Amygdala (tissue), 56 donors: ENCODE measurements at regions not wholly inside any gene's neighbourhood (a gene's known extent, or its start where the extent isn't known, plus 50 kb on each side); places are given as distances from the start of the nearest gene placed in this dataset.

Source experiments
- DNase-seq, 56 donors: peaks; one replicate each; lab custom pipeline; 2025; lab: John Stamatoyannopoulos, UW

DNA sequence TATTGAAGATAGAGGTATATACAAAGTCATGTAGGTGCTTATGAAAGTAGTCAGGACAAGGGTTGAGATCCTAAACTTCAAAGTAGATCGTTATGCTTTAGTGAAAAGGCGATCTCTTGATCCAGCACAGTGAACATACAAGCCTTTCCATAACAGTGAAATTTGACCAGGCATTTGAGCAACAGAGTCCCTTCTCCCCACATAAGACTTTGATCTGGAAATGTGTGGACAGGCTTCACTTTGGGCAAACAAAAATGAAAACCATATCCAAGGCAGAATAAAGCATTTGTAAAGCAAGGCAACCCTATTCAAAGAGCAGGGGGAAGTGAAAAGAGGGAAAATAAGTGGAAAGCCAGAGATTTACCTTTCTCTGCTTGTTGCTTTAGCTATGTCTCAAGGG, 311.9 kb upstream of the SORCS1 start:
- DNase-seq: no peak

DNA sequence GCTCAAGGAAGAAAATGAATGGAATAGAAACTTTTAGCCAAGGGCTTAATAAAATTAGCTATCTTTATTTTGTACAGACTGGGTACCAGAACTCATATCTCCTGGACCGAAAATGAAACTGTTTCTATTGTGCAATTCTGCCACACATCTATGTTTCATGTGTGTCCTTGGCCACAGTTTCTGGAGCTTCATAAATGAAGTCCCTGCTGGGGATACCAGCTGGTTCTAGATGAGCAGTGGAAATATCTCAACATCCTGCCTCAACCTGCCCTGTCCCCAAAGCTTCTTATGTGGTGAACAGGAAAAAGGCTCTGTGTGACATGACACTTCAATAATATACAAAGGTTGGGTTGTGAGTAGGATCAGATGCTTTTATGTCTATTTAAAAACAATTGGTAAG, 310.1 kb upstream of the SORCS1 start:
- DNase-seq: no peak

DNA sequence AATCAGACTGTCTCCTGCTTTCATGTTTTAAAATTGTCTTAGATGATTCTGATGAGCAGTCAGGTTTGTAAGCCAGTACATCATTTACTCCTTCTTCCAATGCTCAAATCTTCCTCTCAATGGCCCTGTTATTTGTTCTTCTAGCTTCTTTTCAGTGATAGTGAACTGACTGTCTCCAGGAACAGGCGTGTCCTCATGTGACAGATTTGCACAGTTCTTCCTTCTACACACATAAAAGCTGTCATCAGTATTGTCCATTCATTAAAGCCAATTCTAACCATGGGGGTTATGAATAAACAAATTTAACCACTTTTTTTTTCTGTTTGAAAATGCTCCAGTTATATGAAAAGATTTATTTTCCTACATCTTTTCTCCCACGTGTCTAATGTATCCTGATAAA, 308.7 kb upstream of the SORCS1 start:
- DNase-seq: no peak

DNA sequence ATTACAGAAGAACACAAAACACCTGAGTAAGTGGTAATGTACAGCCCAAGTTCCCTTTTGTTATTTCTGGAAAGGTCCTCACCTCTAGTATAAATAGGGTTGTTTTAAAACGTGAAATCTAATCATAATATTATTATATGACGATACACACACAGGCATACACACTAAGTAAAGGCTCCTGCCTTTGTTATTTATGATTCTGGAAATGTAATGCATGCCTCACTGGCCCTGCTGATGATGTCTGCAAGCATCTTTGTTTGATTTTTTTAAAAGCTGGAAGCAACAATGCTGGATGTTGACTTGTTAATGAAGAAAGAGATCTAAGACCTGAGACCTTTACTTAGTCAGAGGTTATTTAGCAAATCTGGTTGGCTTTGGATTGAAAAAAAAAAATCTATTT, 307.4 kb upstream of the SORCS1 start:
- no peak for DNase-seq

DNA sequence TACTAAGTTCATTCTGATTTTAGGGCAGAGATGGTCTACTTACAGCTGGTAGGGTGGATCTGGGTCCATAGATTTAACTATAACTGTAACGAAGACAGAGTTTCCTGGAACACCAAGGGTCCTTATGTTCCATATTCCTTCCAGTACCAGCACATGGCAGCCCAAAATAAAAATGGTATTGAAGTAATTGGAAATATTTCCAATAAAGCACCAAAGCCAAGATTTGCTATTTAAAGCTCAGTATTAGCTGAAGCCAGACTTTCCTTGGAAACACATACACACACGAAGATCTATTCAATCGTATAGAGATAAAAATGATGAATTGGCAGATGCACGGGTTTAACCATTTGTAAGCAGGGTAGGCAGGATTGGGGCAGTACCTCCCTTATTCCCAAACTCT, 289.1 kb upstream of the SORCS1 start:
- DNase-seq: no peak

DNA sequence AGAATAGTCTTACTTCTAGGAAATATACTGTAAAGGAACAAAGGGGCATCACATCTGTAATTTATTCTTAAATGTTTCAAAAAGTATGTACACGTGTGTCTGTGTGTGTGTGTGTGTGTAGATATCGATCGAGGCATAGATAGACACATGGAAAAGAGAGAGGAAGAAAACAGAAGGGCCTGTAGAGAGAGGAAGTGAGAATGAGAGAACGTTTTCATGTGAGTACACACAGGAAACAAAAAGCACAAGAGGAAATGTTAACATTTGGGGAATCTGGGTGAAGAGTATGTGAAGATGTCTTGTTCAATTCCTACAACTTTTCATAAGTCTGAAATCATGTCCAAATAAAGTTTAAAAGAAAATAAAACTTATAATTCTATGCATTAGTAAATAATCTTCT, 286.5 kb upstream of the SORCS1 start:
- DNase-seq: no peak

DNA sequence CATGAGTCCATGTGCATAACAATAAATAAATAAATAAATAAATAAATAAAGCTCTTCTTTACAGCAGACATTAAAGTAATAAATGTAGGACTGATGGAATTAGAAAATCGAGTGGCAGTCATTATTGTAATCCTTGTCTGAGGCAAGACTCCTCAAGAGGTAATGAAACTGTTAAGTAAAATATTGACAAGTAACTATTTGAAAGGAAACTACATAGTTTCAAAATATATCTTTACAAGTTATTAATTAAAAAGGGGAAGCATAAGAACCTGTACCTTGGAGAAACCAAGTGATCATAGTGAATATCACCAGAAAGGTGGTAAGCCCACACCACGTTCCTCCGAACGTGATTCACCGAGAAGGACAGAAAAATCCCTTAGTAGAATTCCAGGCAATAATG, 285.6 kb upstream of the SORCS1 start:
- no peak for DNase-seq

DNA sequence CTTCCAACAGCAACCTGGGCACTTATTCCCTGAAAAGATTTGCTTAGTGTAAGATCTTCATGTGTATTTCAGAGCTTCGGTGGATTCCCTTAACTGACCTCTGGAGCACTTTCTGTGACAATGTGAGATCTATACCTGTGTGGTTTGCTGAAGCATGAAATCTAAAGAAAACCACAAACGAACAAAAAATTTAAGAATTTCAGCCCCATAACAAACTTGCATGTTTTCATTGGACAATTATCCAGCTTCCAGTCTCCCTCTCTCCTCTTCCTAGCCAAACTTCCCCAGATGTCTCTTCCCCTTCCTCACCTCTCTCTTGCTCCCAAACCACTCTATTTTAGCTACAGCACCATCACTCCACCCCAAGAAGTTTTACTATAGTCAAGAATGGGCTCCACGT, 279.9 kb upstream of the SORCS1 start:
- no peak for DNase-seq

DNA sequence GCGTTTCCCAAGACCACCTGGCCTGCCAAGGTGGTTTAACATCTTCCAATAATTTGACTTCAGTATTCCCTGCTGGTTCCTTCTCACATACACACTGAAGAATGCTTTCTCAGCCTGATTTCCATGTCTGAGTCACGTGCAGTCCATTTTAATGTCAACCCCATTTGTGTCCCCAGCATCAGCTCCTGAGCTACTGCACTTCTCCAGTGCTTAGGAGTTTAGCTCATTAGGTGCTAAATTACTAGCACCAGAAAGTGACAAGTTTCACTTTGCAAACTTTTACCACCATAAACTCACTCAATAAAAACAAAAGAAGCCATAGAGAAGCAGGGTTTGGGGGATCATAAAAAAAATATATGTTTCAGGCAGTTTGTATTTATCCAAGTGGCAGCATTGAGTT, 279.3 kb upstream of the SORCS1 start:
- no peak for DNase-seq

DNA sequence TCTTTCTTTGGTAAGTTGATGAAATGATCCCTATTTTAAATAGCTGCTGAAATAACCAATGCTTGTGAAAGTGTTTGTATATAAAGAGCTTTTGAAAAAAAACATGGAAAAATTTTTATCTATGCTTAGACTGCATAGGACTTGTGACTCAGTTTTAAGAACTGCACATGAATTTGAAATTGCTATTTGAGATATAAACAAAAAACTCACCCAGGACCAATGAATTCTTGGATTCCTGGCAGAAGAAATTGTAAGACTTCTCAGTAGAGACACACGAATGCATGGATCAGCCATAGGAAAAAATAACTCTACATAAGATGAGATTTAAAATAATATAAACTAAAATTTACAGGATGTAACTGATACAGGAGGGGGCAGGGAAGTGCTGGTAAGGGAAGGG, 278.8 kb upstream of the SORCS1 start:
- DNase-seq: no peak

DNA sequence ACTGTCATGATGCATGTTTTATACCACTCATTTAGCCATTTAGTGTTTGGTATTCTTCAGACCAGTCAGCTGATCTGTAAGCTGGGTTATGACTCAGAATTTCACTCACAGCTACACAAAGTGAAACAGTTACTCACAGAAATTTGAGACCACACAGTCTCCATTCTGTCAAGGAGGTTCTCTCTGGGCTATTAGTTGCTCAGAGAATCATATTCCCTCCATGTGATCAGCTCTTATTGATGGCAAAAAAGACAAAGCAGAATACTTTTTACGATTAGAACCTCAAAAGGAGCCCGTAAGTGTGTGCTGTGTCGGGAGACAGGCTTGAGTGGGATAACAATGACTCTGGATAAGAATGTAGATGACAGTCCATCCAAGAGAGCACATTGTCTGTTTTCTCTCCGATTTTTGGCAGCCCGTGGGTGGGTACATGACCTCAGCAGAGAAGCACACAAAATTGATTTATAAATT, 277.6 kb upstream of the SORCS1 start:
- DNase-seq: no peak

DNA sequence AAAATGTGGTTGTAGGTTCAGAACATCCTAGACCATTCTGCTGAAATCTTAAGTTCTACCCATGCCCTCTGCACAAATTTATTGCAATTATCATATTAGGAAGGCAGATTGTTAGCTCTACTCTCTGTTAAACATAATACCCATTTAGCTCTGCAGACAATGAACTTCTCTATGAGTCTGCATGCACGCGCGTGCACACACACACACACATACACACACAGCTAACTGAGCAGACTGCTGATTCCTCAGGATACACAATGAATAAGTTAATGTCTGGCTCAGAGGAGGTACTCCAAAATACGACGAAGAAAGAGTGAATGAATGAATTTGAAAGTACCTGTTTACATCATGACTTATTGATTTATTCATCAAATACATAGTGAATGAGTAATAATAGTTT, 276.2 kb upstream of the SORCS1 start:
- no peak for DNase-seq

DNA sequence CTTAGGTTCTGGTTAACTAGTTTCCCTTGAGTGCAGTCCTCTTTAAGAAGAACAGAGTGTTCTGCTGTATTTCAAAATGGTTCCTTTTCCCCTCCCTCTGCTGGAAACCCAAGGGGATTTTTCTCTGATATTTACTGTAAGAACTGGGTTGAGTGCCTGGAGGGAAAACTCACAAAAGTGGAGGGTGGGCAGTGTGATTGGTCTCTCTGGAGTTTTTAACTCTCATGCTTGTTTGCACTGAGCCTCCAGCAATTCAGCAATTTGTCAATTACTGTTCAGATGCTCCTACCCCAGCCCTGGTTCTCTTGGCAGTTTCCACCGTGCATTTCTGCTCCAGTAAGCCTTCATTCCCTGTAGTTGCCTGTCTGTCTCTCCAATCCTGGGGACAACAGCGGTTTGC, 273.4 kb upstream of the SORCS1 start:
- DNase-seq: peak in 2 of 56 donors; percentile 2 to 5

DNA sequence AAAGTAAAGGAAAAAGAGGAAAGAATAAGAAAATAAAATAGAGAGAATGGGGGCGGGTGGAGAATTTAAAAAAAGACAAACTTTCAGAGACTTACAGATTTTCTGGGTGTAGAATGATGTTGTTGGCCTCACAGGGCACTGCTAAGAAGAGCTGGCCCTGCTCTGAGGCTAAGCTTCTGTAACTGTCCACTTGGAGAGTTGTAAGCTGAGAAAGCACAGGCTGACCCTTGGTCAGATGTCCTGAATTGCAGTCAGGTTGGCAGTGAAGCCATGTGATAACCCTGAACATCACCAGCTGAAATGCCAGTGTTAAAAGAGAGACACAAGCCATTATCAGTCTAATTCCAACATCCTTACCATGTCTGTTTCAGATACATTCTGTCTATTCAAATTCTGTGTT, 272.1 kb upstream of the SORCS1 start:
- DNase-seq: no peak

DNA sequence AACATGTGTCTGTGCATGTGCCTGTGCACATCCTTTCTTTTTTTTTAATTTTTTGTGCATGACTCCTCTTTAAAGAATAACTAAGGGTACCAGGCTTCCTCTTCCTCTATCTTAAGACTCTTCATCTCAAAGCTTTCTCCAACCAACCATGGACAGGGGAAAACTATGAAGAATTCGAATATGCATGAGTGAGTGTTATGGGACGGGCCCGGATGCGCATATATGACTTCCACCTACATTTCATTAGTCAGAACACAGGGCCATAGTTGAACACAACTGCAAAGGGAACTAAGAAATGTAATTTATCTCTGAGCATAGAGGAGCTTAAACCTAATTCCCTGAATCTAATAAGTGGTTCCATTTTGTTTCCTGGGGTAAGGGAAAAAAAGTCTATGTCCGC, 270.3 kb upstream of the SORCS1 start:
- no peak for DNase-seq

DNA sequence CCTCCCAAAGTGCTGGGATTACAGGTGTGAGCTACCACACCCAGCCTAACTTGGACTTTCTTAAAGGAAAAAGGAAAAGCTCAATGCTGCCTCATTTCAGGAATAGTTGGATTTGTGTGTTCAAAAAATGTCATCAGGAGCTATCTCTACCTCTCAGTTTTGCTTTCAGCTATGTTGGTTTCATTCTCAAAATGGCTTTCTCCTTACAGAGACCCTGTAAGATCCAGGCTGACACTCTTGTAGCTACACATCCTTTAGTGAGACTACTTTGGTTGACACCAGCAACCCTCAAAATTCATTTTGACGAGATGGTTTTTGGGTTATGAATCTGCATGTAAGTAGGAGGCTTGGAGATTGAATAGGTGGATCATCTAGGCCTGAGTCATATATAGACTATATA, 269.7 kb upstream of the SORCS1 start:
- no peak for DNase-seq

DNA sequence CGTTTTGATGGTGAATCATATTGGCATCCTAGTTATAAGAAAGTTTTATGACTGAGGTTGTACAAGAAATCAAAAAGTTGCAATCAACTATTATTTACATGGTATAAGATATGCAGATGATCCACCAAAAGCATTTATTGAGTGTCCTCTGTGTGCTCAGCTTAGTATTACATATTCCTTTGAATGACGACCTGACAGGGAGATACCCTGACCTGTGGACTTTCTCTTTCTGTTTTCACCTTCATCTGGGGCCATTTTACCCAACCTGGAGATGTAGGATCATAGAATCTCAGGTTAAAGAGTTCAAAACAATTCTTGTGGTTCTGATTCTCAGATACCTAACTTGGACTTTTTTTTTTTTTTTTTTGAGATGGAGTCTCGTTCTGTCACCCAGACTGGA, 269.1 kb upstream of the SORCS1 start:
- DNase-seq: no peak

DNA sequence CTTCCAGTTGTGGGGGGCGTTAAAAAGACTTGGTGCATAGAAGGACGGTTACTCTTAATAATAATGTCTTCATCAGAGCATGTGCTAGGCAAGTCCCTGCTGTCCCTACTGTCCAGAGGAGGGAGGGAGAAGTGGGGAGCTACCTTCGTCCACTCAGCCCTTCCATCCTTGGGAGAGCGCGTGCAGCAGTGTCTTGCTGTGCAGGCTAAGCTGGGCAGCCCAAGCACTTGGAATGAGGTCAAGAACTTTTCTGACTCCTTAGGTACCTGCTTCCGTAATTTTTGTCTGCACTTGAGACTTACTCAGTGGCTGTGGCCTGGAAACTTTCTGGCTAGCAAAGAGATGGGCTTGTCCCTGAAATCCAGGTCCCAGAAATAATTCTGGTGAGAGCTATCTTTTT, 265.9 kb upstream of the SORCS1 start:
- no peak for DNase-seq

DNA sequence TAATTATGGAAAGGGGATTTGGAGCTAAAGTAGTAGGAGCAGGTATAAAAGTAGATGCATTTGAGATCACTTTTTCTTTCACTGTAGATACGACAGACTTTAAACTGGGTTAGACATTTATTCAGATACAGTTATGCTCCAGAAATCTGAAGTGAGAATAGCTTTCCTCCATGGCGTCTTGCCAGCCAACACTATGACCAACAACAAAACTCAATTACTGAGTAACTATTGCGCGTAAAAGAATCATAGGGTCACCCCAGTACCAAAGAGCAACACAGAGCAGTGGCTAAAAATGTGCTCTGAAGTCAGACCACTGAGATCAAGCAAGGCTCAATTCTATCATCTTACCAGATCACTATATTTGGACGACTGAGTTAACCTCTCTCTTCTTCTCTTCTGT, 262.5 kb upstream of the SORCS1 start:
- DNase-seq: no peak

DNA sequence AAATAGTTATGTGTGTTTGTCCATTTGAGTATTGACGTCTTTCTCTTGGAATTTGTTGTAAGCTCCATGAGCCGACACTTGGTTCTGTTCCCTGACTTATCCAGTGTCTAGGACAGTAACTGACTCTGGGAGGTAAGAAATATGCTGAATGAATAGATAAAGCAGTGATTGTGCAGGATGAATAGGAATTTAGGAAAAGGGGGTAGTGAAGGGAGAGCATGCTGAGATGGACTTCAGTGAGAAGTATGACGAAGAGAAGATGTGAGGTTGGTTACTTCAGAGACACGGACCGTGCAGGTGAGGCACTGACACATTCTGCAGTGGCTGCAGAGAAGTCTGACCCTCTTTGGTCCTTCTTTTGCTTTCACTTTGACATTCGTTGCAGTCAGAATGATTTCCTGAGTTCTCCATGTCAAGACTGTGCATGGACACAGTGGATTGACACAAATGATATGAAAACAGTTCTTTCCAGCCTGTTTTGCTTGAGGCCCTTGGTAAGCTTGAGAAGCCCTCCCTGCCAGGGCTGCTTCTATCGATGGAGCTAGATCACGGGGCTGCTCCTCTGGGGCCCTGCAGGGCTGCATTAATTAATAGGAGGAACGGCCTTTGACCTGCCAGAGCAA, 261.5 kb upstream of the SORCS1 start:
- DNase-seq: no peak

DNA sequence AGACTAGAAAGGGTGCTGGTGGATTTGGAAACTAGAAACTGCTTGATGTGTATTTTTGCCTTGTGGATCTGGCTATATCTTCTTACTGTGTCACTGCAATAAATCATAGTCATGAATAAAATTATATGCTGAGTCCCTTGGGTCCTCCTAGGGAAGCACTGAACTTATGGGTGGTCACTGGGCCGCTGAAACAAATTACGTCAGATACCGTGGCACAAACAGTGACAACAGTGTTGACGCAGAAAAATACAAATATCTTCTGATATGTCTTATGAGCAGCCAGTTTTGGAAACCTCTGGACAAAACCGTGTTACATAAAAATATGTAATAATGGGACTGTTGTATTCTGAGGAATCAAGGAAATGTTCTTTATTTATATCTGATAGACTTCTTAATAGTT, 260.1 kb upstream of the SORCS1 start:
- DNase-seq: no peak

DNA sequence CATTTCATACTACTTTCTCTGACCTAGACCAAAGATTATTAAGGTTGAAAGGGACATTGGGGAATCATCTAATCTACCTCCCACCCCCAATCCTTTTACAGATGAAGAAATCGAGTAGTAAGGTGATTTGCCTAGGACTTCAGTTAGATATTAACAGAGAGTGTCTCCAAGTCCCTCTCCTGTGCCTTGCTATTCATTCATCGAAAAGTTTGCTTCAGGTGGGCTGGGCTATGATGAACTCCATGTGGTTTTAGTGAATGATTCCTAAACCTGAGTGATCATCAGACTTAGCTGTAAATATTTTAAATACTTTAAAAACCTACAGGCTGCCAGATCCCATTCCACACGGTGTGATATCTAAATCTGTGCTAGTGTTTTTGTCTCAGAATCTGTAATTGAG, 259.4 kb upstream of the SORCS1 start:
- no peak for DNase-seq

DNA sequence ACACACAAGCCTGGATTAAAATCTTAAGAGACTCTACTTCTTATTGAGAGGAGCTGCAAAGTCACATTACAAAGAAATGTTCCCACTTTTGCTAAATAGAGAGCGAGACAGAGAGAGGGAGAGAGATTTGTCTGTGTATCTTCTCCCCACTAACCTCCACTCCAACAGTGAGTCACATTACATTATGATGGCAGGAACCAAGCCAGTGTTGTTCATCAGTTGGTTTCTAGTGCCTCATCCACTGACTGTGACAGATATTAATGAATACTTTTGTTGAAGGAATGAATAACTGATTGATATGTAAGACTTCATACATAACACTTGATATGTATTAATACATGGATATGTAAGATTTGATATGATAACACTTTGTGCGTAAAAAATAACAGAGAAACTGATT, 258.2 kb upstream of the SORCS1 start:
- no peak for DNase-seq
